Esophagus muscularis mucosa (tissue), 3 donors: ENCODE measurements at regions not wholly inside any gene's neighbourhood (a gene's known extent, or its start where the extent isn't known, plus 50 kb on each side); places are given as distances from the start of the nearest gene placed in this dataset.

ENCODE experiments used
- POLR2A ChIP-seq: fragments of 450-650 bp; IDR thresholded peaks from one replicate; pipeline ENCODE4 v1.6.1; 2017; ENCODE audit warnings: antibody characterized with exemption, moderate library complexity, mild to moderate bottlenecking, low read depth
- POLR2AphosphoS5 ChIP-seq, 2 donors: sonication (generic); formaldehyde crosslinking; IDR thresholded peaks; one replicate each; pipeline ENCODE4 v1.6.1; 2017; ENCODE audit warnings: antibody characterized with exemption in 2 of 2
- TF ChIP-seq, protein P1 (sequence below), 3 experiments: fragments of 200-600 bp in 2 of 3; fragments of 450-650 bp in 1 of 3; sonication (generic) in 2 of 3; IDR thresholded peaks; one replicate each; pipeline ENCODE4 v1.5.1; 2017 to 2019; ENCODE audit warnings: antibody characterized with exemption in 3 of 3, mild to moderate bottlenecking in 2 of 3, moderate library complexity in 1 of 3

DNA sequence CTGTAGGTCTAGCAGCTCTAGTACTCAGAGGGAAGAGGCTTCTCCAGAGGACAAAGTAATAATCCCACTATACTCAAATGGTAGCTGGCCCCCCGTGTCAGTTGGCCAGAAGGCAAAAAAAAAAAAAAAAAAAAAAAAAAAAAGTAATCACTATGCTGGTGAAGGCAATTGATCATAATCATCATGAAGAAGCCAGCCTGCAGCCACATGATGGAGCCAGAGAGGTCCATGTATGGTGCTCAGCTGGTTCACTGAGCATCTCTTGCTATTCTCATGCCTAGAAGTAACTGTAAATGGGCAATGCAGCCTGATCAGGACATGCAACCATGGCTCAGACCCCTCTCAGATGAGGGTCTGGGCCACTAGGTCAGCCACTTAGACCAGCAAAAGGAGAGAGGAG is 378.8 kb downstream of the MED13L start:
- TF ChIP-seq POLR2A = no peak
- TF ChIP-seq, protein P1, sequence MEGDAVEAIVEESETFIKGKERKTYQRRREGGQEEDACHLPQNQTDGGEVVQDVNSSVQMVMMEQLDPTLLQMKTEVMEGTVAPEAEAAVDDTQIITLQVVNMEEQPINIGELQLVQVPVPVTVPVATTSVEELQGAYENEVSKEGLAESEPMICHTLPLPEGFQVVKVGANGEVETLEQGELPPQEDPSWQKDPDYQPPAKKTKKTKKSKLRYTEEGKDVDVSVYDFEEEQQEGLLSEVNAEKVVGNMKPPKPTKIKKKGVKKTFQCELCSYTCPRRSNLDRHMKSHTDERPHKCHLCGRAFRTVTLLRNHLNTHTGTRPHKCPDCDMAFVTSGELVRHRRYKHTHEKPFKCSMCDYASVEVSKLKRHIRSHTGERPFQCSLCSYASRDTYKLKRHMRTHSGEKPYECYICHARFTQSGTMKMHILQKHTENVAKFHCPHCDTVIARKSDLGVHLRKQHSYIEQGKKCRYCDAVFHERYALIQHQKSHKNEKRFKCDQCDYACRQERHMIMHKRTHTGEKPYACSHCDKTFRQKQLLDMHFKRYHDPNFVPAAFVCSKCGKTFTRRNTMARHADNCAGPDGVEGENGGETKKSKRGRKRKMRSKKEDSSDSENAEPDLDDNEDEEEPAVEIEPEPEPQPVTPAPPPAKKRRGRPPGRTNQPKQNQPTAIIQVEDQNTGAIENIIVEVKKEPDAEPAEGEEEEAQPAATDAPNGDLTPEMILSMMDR (IDR thresholded peaks at IDR 0.05) = no peak
- no peak for TF ChIP-seq POLR2AphosphoS5 (IDR thresholded peaks at IDR 0.05)
